ENCODE measurements at regions not wholly inside any gene's neighbourhood (a gene's known extent, or its start where the extent isn't known, plus 50 kb on each side); places are given as distances from the start of the nearest gene placed in this dataset.

DNA sequence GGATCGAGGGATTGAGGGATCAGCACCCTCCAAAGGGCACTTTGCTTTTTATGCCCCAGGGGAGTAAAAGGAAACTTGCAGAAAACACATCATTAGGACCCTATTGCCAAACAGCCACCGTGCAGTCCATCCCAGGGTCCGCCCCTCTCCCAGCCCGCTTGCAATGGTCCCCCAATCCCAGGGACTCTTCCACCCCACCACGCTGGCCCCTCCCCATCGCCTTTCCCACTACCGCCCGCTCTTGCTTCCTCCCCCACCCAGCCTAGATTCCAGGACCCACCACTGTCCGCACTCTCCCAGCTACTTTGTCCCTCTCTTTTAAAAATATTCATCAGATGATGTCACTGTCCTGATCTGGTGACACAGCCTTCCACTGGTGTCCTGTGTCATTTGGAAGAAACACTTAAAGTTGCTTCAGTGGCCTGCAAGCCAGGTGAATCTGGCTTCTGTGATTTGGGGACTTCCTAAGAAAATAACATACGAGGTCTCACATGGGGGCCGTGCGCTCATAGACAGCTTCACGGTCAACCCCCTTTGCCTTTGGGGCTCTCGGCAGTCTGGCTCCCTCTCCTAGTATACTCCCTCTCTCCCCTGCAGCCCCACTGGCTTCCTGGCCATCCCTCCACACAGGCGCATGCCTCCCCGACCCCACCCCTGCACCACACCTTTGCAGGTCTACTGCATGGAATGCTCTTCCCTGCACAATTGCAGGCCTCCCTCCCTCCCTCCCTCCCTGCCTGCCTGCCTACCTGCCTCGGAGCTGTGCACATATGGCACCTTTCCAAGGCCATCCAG is 127.9 kb downstream of the RBFOX3 start:
- no peaks in the 10 kb centered on the region for H3K4me1 ChIP-seq
- intact Hi-C loops (cut with DNase I), result no loop called here
- H3K36me3 ChIP-seq, result no peaks in the 10 kb centered on the region
- TF ChIP-seq, protein P1, sequence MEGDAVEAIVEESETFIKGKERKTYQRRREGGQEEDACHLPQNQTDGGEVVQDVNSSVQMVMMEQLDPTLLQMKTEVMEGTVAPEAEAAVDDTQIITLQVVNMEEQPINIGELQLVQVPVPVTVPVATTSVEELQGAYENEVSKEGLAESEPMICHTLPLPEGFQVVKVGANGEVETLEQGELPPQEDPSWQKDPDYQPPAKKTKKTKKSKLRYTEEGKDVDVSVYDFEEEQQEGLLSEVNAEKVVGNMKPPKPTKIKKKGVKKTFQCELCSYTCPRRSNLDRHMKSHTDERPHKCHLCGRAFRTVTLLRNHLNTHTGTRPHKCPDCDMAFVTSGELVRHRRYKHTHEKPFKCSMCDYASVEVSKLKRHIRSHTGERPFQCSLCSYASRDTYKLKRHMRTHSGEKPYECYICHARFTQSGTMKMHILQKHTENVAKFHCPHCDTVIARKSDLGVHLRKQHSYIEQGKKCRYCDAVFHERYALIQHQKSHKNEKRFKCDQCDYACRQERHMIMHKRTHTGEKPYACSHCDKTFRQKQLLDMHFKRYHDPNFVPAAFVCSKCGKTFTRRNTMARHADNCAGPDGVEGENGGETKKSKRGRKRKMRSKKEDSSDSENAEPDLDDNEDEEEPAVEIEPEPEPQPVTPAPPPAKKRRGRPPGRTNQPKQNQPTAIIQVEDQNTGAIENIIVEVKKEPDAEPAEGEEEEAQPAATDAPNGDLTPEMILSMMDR (IDR thresholded peaks at IDR 0.05), result no peak
- H3K27me3 ChIP-seq, result no peaks in the 10 kb centered on the region
- H3K4me3 ChIP-seq, result no peak overlapping the region
- H3K27ac ChIP-seq, result no peak overlapping the region
- DNase-seq (ENCODE audit: low spot score in 2 of 2), result no peak
- H3K9me3 ChIP-seq, result no peaks in the 10 kb centered on the region

DNA sequence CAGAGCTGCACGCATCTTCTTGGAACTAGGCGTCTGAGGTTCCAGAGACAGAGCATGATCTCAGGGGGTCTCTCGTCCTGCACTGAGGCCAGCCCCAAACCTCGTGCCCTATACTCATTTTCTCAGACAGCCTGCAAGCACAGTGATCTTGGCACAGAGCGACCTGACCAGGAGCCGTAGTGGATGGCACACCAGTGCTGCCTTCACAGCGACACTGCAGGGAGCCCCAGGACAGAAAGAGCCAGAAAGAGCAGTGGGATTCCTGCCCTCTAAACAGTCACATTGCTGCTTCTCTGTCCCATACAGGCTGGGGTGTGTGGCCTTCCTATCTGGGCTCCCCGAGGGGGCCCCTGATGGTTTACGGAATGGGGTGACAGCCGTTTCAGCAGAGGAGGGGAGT is 131.0 kb downstream of the RBFOX3 start:
- H3K27me3 ChIP-seq, result no peaks in the 10 kb centered on the region
- no peak for DNase-seq (ENCODE audit: low spot score in 2 of 2)
- H3K36me3 ChIP-seq, result no peaks in the 10 kb centered on the region
- no peaks in the 10 kb centered on the region for H3K4me1 ChIP-seq
- TF ChIP-seq, protein P1 (IDR thresholded peaks at IDR 0.05), result no peak
- no peak overlapping the region for H3K4me3 ChIP-seq
- no peak overlapping the region for H3K27ac ChIP-seq
- intact Hi-C loops (cut with DNase I), result no loop called here
- no peaks in the 10 kb centered on the region for H3K9me3 ChIP-seq

- no peak overlapping the region for H3K27ac ChIP-seq
Measured at GRCh38 chr17:79478841-79479240, 132.0 kb downstream of the RBFOX3 start.

GRCh38 chr17:79478051-79478461 is 132.8 kb downstream of the RBFOX3 start:
- intact Hi-C loops (cut with DNase I), result no loop called here
- Histone ChIP-seq H3K4me1 (no peaks in the 10 kb centered on the region), H3K27me3 (no peaks in the 10 kb centered on the region), H3K9me3 (no peaks in the 10 kb centered on the region), H3K27ac (no peak overlapping the region), H3K36me3 (no peaks in the 10 kb centered on the region), H3K4me3 (no peak overlapping the region)
- TF ChIP-seq, protein P1 (IDR thresholded peaks at IDR 0.05), result no peak
- DNase-seq (ENCODE audit: low spot score in 2 of 2), result no peak

More at GRCh38 chr17:79478841-79479240, 132.0 kb downstream of the RBFOX3 start:
- TF ChIP-seq, protein P1 (IDR thresholded peaks at IDR 0.05), result no peak
- H3K27me3 ChIP-seq, result no peaks in the 10 kb centered on the region
- H3K9me3 ChIP-seq, result no peaks in the 10 kb centered on the region
- no peaks in the 10 kb centered on the region for H3K36me3 ChIP-seq
- no peak overlapping the region for H3K4me3 ChIP-seq
- no peak for DNase-seq (ENCODE audit: low spot score in 2 of 2)
- intact Hi-C loops (cut with DNase I), result no loop called here
- H3K4me1 ChIP-seq, result no peaks in the 10 kb centered on the region

GRCh38 chr17:79476074-79476652 is 134.7 kb downstream of the RBFOX3 start:
- intact Hi-C loops (cut with DNase I), result no loop called here

More at GRCh38 chr17:79476074-79476652, 134.7 kb downstream of the RBFOX3 start:
- DNase-seq (ENCODE audit: low spot score in 2 of 2), result no peak
- no peaks in the 10 kb centered on the region for H3K9me3 ChIP-seq
- H3K27ac ChIP-seq, result no peak overlapping the region
- H3K4me1 ChIP-seq, result no peaks in the 10 kb centered on the region
- TF ChIP-seq, protein P1 (IDR thresholded peaks at IDR 0.05), result no peak
- no peak overlapping the region for H3K4me3 ChIP-seq
- H3K36me3 ChIP-seq, result no peaks in the 10 kb centered on the region
- H3K27me3 ChIP-seq, result no peaks in the 10 kb centered on the region

All from ascending aorta (tissue), 2 donors.